ENCODE measurements at regions not wholly inside any gene's neighbourhood (a gene's known extent, or its start where the extent isn't known, plus 50 kb on each side); places are given as distances from the start of the nearest gene placed in this dataset.

DNA sequence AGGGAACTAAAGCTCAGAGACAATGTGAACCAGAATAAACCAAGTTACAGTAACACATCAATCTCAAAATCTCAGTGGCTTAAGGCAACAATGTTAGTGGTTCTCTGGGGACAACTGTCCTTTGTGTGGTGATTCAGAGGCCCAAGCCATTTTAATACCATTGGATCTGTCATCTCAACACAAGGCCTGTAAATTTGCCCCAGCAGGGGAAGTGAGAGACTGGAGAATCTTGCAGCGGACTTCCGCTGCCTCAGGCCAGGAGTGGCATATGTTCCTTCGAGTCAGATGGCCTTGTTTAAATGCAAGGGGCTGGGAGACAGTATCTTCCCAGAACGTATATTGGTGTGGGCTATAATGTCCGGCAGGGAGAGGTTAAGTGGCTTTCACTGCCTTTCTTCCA is 126.0 kb downstream of the CD83 start:
- no peak for DNase-seq
- Histone ChIP-seq H3K4me3 (no peak overlapping the region), H3K9me3 (no peaks in the 10 kb centered on the region), H3K36me3 (ENCODE audit: low read depth, missing control alignments) (no peaks in the 10 kb centered on the region), H3K4me1 (no peaks in the 10 kb centered on the region), H3K27me3 (no peaks in the 10 kb centered on the region), H3K27ac (no peak overlapping the region)
- TF ChIP-seq, protein P1, sequence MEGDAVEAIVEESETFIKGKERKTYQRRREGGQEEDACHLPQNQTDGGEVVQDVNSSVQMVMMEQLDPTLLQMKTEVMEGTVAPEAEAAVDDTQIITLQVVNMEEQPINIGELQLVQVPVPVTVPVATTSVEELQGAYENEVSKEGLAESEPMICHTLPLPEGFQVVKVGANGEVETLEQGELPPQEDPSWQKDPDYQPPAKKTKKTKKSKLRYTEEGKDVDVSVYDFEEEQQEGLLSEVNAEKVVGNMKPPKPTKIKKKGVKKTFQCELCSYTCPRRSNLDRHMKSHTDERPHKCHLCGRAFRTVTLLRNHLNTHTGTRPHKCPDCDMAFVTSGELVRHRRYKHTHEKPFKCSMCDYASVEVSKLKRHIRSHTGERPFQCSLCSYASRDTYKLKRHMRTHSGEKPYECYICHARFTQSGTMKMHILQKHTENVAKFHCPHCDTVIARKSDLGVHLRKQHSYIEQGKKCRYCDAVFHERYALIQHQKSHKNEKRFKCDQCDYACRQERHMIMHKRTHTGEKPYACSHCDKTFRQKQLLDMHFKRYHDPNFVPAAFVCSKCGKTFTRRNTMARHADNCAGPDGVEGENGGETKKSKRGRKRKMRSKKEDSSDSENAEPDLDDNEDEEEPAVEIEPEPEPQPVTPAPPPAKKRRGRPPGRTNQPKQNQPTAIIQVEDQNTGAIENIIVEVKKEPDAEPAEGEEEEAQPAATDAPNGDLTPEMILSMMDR (IDR thresholded peaks at IDR 0.05) = no peak
- TF ChIP-seq POLR2A (IDR thresholded peaks at IDR 0.05) = no peak
- intact Hi-C loops (cut with DNase I; ENCODE audit: low total_unique reads) = no loop called here
- WGBS, 2 donors = 84 to 95% methylated on average over 4 to 5 of the region's 5 CpGs

DNA sequence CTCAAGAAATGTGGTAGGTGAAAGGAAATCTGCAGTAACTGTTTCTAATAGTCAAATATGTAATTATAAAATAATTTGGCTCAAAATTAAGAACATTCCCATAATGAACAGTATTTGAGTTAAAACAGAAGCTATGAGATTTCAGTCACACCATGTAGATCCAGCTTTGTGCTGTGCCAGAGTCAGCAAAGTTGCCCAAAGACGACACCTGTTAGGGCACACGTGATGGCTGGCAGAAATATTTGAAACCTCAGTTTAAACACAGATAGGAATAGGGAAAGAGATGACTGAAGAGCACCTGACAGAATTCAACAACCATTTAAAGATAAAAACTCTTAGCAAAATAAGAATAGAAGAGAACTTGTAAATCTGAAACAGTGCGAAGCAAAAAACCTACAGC is 129.3 kb downstream of the CD83 start:
- 88 to 90% methylated on average over 3 of the region's 3 CpGs for WGBS, 2 donors

DNA sequence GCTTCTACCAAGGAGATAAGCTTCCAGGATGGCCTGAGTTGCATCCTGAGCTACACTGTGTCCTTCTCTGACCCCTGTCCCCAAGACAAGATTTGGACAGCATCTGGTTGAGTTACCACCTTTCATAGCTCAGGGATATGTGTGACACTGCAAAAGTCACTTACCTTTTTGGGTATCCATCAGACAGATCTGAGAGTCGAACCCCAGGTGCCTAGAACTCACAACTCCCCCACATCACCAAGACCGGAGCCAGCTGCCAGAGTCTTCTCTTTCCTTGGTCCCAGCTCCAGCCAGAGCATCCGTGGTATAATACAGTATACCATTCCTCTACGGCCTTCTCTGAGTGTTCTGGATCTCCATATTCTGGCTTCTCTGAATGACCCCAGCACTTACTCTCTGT is 133.0 kb downstream of the CD83 start:
- no peaks in the 10 kb centered on the region for H3K36me3 ChIP-seq (ENCODE audit: low read depth, missing control alignments)
- no peaks in the 10 kb centered on the region for H3K9me3 ChIP-seq
- no peaks in the 10 kb centered on the region for H3K4me1 ChIP-seq
- H3K27ac ChIP-seq = no peak overlapping the region
- H3K4me3 ChIP-seq = no peak overlapping the region
- no peaks in the 10 kb centered on the region for H3K27me3 ChIP-seq
- intact Hi-C loops (cut with DNase I; ENCODE audit: low total_unique reads) = no loop called here
- 79 to 88% methylated on average over 4 of the region's 4 CpGs for WGBS, 2 donors
- no peak for DNase-seq
- TF ChIP-seq, protein P1 (IDR thresholded peaks at IDR 0.05) = no peak
- TF ChIP-seq POLR2A (IDR thresholded peaks at IDR 0.05) = no peak

More for the DNA sequence above, 129.3 kb downstream of the CD83 start:
- no peak for DNase-seq
- no peaks in the 10 kb centered on the region for H3K27me3 ChIP-seq
- no peak overlapping the region for H3K27ac ChIP-seq
- no peaks in the 10 kb centered on the region for H3K4me1 ChIP-seq
- intact Hi-C loops (cut with DNase I; ENCODE audit: low total_unique reads) = no loop called here
- TF ChIP-seq, protein P1 (IDR thresholded peaks at IDR 0.05) = no peak
- TF ChIP-seq POLR2A (IDR thresholded peaks at IDR 0.05) = no peak
- no peaks in the 10 kb centered on the region for H3K9me3 ChIP-seq
- H3K36me3 ChIP-seq (ENCODE audit: low read depth, missing control alignments) = no peaks in the 10 kb centered on the region
- no peak overlapping the region for H3K4me3 ChIP-seq

DNA sequence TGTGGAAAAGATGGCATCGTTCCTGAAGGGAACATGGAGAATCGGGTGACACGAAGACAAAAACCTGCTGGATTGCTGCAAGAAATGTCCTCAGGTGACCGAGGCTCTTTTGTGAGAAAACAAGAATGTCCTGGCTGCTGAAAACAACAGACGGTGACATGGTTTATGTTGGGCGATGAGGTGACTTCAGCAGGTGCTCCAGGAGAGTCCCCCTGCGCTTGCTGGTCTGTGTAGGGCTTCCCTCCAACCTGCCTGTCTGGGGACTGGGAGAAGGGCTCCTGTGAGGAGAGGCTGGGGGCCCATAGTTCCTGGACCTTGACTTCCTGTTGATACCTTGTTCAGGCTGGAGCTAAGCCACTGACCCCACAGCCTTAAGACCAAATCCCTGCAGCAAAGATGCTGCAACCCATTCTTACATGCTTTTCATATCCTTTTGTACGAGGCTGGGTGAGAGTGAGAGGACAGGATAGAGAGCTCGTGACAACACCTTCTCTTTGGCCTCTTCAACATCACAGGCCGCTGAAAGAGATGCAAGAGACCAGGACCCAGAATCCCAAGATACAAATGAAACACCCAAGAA is 134.8 kb downstream of the CD83 start:
- H3K9me3 ChIP-seq = no peaks in the 10 kb centered on the region
- no peaks in the 10 kb centered on the region for H3K36me3 ChIP-seq (ENCODE audit: low read depth, missing control alignments)
- TF ChIP-seq, protein P1 (IDR thresholded peaks at IDR 0.05) = no peak
- no peak for TF ChIP-seq POLR2A (IDR thresholded peaks at IDR 0.05)
- H3K27me3 ChIP-seq = no peaks in the 10 kb centered on the region
- no peaks in the 10 kb centered on the region for H3K4me1 ChIP-seq
- no peak overlapping the region for H3K27ac ChIP-seq
- no peak for DNase-seq
- H3K4me3 ChIP-seq = no peak overlapping the region
- intact Hi-C loops (cut with DNase I; ENCODE audit: low total_unique reads) = no loop called here
- 92 to 94% methylated on average over 10 of the region's 10 CpGs for WGBS, 2 donors

DNA sequence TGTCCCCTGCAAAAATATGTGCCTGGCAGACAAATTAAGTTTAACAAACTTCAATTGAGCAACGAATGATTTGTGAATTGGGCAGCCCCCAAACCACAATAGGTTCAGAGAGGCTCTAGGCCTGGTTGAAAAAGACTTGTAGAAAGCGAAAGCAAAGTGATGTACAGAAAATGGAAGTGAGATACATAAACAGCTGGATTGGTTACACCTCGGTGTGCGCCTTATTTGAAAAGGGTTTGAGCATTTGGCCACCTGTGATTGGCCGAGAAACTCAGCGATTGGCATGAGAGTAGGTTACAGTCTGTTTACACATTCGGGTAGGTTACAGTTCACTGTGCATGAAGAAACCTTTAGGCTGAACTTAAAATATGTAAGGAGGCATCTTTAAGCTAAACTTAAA is 136.9 kb downstream of the CD83 start:
- intact Hi-C loops (cut with DNase I; ENCODE audit: low total_unique reads) = no loop called here
- H3K4me1 ChIP-seq = no peaks in the 10 kb centered on the region
- H3K36me3 ChIP-seq (ENCODE audit: low read depth, missing control alignments) = no peaks in the 10 kb centered on the region
- no peak for DNase-seq
- TF ChIP-seq POLR2A (IDR thresholded peaks at IDR 0.05) = no peak
- TF ChIP-seq, protein P1 (IDR thresholded peaks at IDR 0.05) = no peak
- H3K27ac ChIP-seq = no peak overlapping the region
- H3K4me3 ChIP-seq = no peak overlapping the region
- 94 to 96% methylated on average over 7 of the region's 7 CpGs for WGBS, 2 donors
- no peaks in the 10 kb centered on the region for H3K9me3 ChIP-seq
- no peaks in the 10 kb centered on the region for H3K27me3 ChIP-seq
